HepG2 (cell line): ENCODE measurements at regions not wholly inside any gene's neighbourhood (a gene's known extent, or its start where the extent isn't known, plus 50 kb on each side); places are given as distances from the start of the nearest gene placed in this dataset.

Source experiments
- ARID4A ChIP-seq: sonication (generic); formaldehyde crosslinking; IDR thresholded peaks from 2 replicates; pipeline ENCODE4 v1.5.0; 2020; ENCODE audit warnings: mild to moderate bottlenecking, missing genetic modification reagents, borderline replicate concordance
- CTCF ChIP-seq: sonication (generic); formaldehyde crosslinking; IDR thresholded peaks from 2 replicates; pipeline ENCODE4 v1.5.0; 2020; ENCODE audit warnings: mild to moderate bottlenecking, missing genetic modification reagents, moderate library complexity
- MEIS1 ChIP-seq: sonication (generic); formaldehyde crosslinking; IDR thresholded peaks from 2 replicates; pipeline ENCODE4 v1.9.0; 2021; ENCODE audit warnings: mild to moderate bottlenecking, missing genetic modification reagents, moderate library complexity, borderline replicate concordance
- PREB ChIP-seq: sonication (generic); formaldehyde crosslinking; IDR thresholded peaks from 2 replicates; pipeline ENCODE4 v1.4.0; 2020; ENCODE audit warnings: missing genetic modification reagents
- RCOR2 ChIP-seq: IDR thresholded peaks from 2 replicates; pipeline ENCODE4 v1.6.1; 2016; ENCODE audit warnings: missing biosample characterization, missing genetic modification reagents
- ZNF331 ChIP-seq: sonication (generic); formaldehyde crosslinking; IDR thresholded peaks from 2 replicates; pipeline ENCODE4 v1.4.0; 2020; ENCODE audit warnings: missing genetic modification reagents
- ZNF501 ChIP-seq: sonication (generic); formaldehyde crosslinking; IDR thresholded peaks from 2 replicates; pipeline ENCODE4 v1.5.1; 2020; ENCODE audit warnings: mild to moderate bottlenecking, moderate library complexity, missing genetic modification reagents

GRCh38 chr6:111957623-111958315, 84.5 kb upstream of the FYN start (continued):
- TF ChIP-seq CTCF (CRISPR knock-in tag) (peak; percentile 31; the same call in 1 of the 2 replicates), ZNF501 (CRISPR knock-in tag) (no peak), RCOR2 (no peak), MEIS1 (CRISPR knock-in tag) (no peak), ZNF331 (no peak), PREB (no peak), ARID4A (CRISPR knock-in tag) (no peak)
- TF ChIP-seq, all 625 proteins: peak for 2
